Pancreas (tissue), 10 donors: ENCODE measurements at regions not wholly inside any gene's neighbourhood (a gene's known extent, or its start where the extent isn't known, plus 50 kb on each side); places are given as distances from the start of the nearest gene placed in this dataset.
A peak's percentile ranks its signal among the peaks of the same experiment; 100 is the strongest.
"Not testable (repeated sequence)": the region's sequence is repeated elsewhere in the genome, so short reads cannot be mapped to it uniquely, and the experiment has no call there.

Experiments used
- ATAC-seq, 4 donors: fragments of 200-7000 bp; cut with Tn5 transposase; one replicate each; pipeline versions ENCODE4 v1.8.0 to v1.9.1; 2020; ENCODE audit warnings: mild to moderate bottlenecking in 4 of 4, moderate library complexity in 4 of 4
- DNase-seq, 6 donors: peaks; one replicate each; pipeline ENCODE4 v3.0.0-alpha.2; 2020
- FAIRE-seq: peaks from 2 replicates; lab custom pipeline; 2012; peaks lifted over from hg19 to GRCh38; lab: Jason Lieb, UNC
- H3K27ac ChIP-seq, 4 donors: fragments of 200-600 bp; sonication (generic); 1 replicate in 3 of 4; 2 replicates in 1 of 4; pipeline versions ENCODE4 v1.5.0 to v1.8.0; 2020
- H3K27me3 ChIP-seq, 4 donors: fragments of 200-600 bp; one replicate each; pipeline ENCODE4 v1.8.0; 2021
- H3K36me3 ChIP-seq, 3 donors: fragments of 200-600 bp; sonication (generic) in 1 of 3; one replicate each; pipeline versions ENCODE4 v1.5.0 to v1.8.0; 2020 to 2021
- H3K4me1 ChIP-seq, 3 donors: fragments of 200-600 bp; one replicate each; pipeline ENCODE4 v1.8.0; 2021
- H3K4me3 ChIP-seq, 4 donors: fragments of 200-600 bp; sonication (generic) in 2 of 4; one replicate each; pipeline versions ENCODE4 v1.5.0 to v1.8.0; 2020 to 2021
- H3K9me3 ChIP-seq, 4 donors: fragments of 200-600 bp; one replicate each; pipeline ENCODE4 v1.8.0; 2021
- CTCF ChIP-seq, 4 donors: fragments of 200-600 bp; sonication (generic) in 3 of 4; IDR thresholded peaks; one replicate each; pipeline versions ENCODE4 v1.5.0 to v1.8.0; 2021; ENCODE audit warnings: antibody characterized with exemption in 4 of 4
- WGBS, 2 donors: extraction: QIAGEN DNeasy Blood & Tissue Kit; methylation state at CpG; one replicate each; pipeline ENCODE4 v1.1.7; 2013; 5-methylcytosine and 5-hydroxymethylcytosine counted together
- intact Hi-C, 3 donors: fragments of 100-400 bp; cut with DNase I; formaldehyde crosslinking; loops; one replicate each; pipeline versions ENCODE4 v1.11.1 to v1.14.2; 2022
- donor health status: healthy with polysubstance abuse.
- donor health status: DM: no; HTN: no; CAD: no; lungs with moderate emphysema.
- donor health status: DM: no; HTN: no; CAD: no.
- donor health status: control.
- donor health status: control.
- donor health status: Bipolar disorder and iron deficiency.
- donor health status: DM: yes; HTN: yes; CAD: no.
- donor health status: DM: no; HTN: no; CAD: no.
- donor health status: DM: no; HTN: no; CAD: no.
- donor health status: DM: yes; HTN: yes; CAD: no.

- Histone ChIP-seq H3K9me3 (no peaks in the 10 kb centered on the region), H3K27ac (no peak overlapping the region), H3K4me1 (no peaks in the 10 kb centered on the region), H3K36me3 (no peaks in the 10 kb centered on the region), H3K4me3 (no peak overlapping the region), H3K27me3 (no peaks in the 10 kb centered on the region)
- DNase-seq (no peak), ATAC-seq (peak in 1 of 4 donors; percentile 31), FAIRE-seq (no peak)
- TF ChIP-seq CTCF (IDR thresholded peaks at IDR 0.05): no peak
- intact Hi-C loops: no loop called here
- WGBS, 2 donors: 60 to 65% methylated on average over 3 of the region's 3 CpGs
Observed at GRCh38 chr9:19895006-19895405, 106.2 kb upstream of the SLC24A2 start.

- H3K4me1 ChIP-seq: no peaks in the 10 kb centered on the region
- FAIRE-seq (no peak), DNase-seq (no peak), ATAC-seq (no peak)
- intact Hi-C loops: no loop called here
- no peaks in the 10 kb centered on the region for H3K27me3 ChIP-seq
- 77 to 88% methylated on average over 4 of the region's 4 CpGs for WGBS, 2 donors
- H3K4me3 ChIP-seq: no peak overlapping the region
- no peaks in the 10 kb centered on the region for H3K9me3 ChIP-seq
- no peak overlapping the region for H3K27ac ChIP-seq
- no peaks in the 10 kb centered on the region for H3K36me3 ChIP-seq
- TF ChIP-seq CTCF (IDR thresholded peaks at IDR 0.05): no peak
Observed at GRCh38 chr9:19885608-19886007, 96.8 kb upstream of the SLC24A2 start.

- Histone ChIP-seq H3K4me3 (no peak overlapping the region), H3K36me3 (no peaks in the 10 kb centered on the region), H3K27me3 (no peaks in the 10 kb centered on the region), H3K4me1 (no peaks in the 10 kb centered on the region), H3K27ac (no peak overlapping the region), H3K9me3 (no peaks in the 10 kb centered on the region)
- intact Hi-C loops: no loop called here
- DNase-seq (no peak), ATAC-seq (no peak), FAIRE-seq (no peak)
- WGBS, 2 donors: 41 to 54% methylated on average over 2 of the region's 2 CpGs
- no peak for TF ChIP-seq CTCF (IDR thresholded peaks at IDR 0.05)
Observed at GRCh38 chr9:19879062-19879461, 90.2 kb upstream of the SLC24A2 start.

GRCh38 chr9:19876569-19877316, 87.9 kb upstream of the SLC24A2 start:
- no peak for ATAC-seq
- no peak overlapping the region for H3K4me3 ChIP-seq
- H3K36me3 ChIP-seq: no peaks in the 10 kb centered on the region
- DNase-seq: no peak
- no peak for TF ChIP-seq CTCF (IDR thresholded peaks at IDR 0.05)
- H3K27ac ChIP-seq: no peak overlapping the region
- intact Hi-C loops: no loop called here
- no peaks in the 10 kb centered on the region for H3K27me3 ChIP-seq
- FAIRE-seq: no peak
- peaks cover 0 to under 1% (median 0%) of the 10 kb centered on the region in 4 donors for H3K9me3 ChIP-seq
- WGBS, 2 donors: 63 to 67% methylated on average over 3 of the region's 3 CpGs
- H3K4me1 ChIP-seq: no peaks in the 10 kb centered on the region

GRCh38 chr9:19875291-19875920, 86.6 kb upstream of the SLC24A2 start:
- DNase-seq: no peak
- FAIRE-seq: no peak
- Histone ChIP-seq H3K4me3 (no peak overlapping the region), H3K9me3 (peaks cover 0 to 6% (median 2%) of the 10 kb centered on the region in 4 donors), H3K4me1 (no peaks in the 10 kb centered on the region), H3K36me3 (no peaks in the 10 kb centered on the region), H3K27me3 (no peaks in the 10 kb centered on the region), H3K27ac (no peak overlapping the region)
- no peak for ATAC-seq
- WGBS, 2 donors: 59 to 70% methylated on average over 5 of the region's 5 CpGs
- TF ChIP-seq CTCF (IDR thresholded peaks at IDR 0.05): no peak
- intact Hi-C loops: no loop called here

GRCh38 chr9:19873188-19873587, 84.4 kb upstream of the SLC24A2 start:
- H3K27ac ChIP-seq, H3K36me3 ChIP-seq, H3K4me3 ChIP-seq, H3K27me3 ChIP-seq, H3K4me1 ChIP-seq, intact Hi-C loops, FAIRE-seq, ATAC-seq, H3K9me3 ChIP-seq, DNase-seq: not testable (repeated sequence)
- 50 to 62% methylated on average over 2 of the region's 2 CpGs for WGBS, 2 donors
